Natural killer cell (primary cell): ENCODE measurements at regions not wholly inside any gene's neighbourhood (a gene's known extent, or its start where the extent isn't known, plus 50 kb on each side); places are given as distances from the start of the nearest gene placed in this dataset.

Source experiments
- ATAC-seq, 3 donors: fragments of 150-1000 bp in 2 of 3; fragments of 200-7000 bp in 1 of 3; cut with Tn5 transposase; 1 replicate in 1 of 3; 2 replicates in 2 of 3; pipeline ENCODE4 v1.10.0; 2021; ENCODE audit warnings: mild to moderate bottlenecking in 2 of 3, moderate library complexity in 2 of 3
- DNase-seq, 2 donors: peaks; one replicate each; pipeline versions ENCODE4 v3.0.0 to v3.0.0-alpha.2; 2013 to 2021; ENCODE audit warnings: mixed read lengths in 1 of 2
- H3K27ac ChIP-seq: one replicate; pipeline ENCODE4 v1.5.1; 2013; ENCODE audit warnings: mild to moderate bottlenecking, low read length
- H3K27me3 ChIP-seq: one replicate; pipeline ENCODE4 v1.6.1; 2013; ENCODE audit warnings: low read length; ENCODE audit not compliant: control insufficient read depth, insufficient read depth
- H3K36me3 ChIP-seq: one replicate; pipeline ENCODE4 v1.6.1; 2013; ENCODE audit warnings: low read length; ENCODE audit not compliant: control insufficient read depth, insufficient read depth
- H3K4me1 ChIP-seq: one replicate; pipeline ENCODE4 v1.6.1; 2013; ENCODE audit warnings: low read length; ENCODE audit not compliant: control insufficient read depth, insufficient read depth
- H3K4me3 ChIP-seq: one replicate; pipeline ENCODE4 v1.5.1; 2013; ENCODE audit warnings: low read length
- H3K9me3 ChIP-seq: one replicate; pipeline ENCODE4 v1.6.1; 2013; ENCODE audit warnings: low read length; ENCODE audit not compliant: control insufficient read depth, insufficient read depth
- H3K27ac Mint-ChIP-seq, 2 donors: one replicate each; pipeline ENCODE4 v1.8.0; 2022; ENCODE audit warnings: mild to moderate bottlenecking in 2 of 2, mixed read lengths in 2 of 2, moderate library complexity in 1 of 2
- H3K27me3 Mint-ChIP-seq, 2 donors: one replicate each; pipeline ENCODE4 v1.8.0; 2022; ENCODE audit warnings: low read depth in 2 of 2, mixed read lengths in 2 of 2
- H3K36me3 Mint-ChIP-seq: one replicate; pipeline ENCODE4 v1.8.0; 2022; ENCODE audit warnings: mixed read lengths
- H3K4me1 Mint-ChIP-seq, 2 donors: one replicate each; pipeline ENCODE4 v1.8.0; 2022; ENCODE audit warnings: mixed read lengths in 2 of 2
- H3K4me3 Mint-ChIP-seq: one replicate; pipeline ENCODE4 v1.8.0; 2022; ENCODE audit warnings: mild to moderate bottlenecking, moderate library complexity, mixed read lengths
- H3K9me3 Mint-ChIP-seq, 2 donors: one replicate each; pipeline ENCODE4 v1.8.0; 2022; ENCODE audit warnings: mixed read lengths in 2 of 2
- CTCF ChIP-seq: fragments of 200-600 bp; IDR thresholded peaks from one replicate; pipeline ENCODE4 v1.8.0; 2022; ENCODE audit warnings: antibody characterized with exemption
- WGBS: methylation state at CpG from one replicate; pipeline ENCODE4 v1.1.7; 2013; ENCODE audit warnings: missing lambda C conversion rate; ENCODE audit not compliant: insufficient coverage; 5-methylcytosine and 5-hydroxymethylcytosine counted together
- intact Hi-C: fragments of 100-400 bp; cut with micrococcal nuclease; formaldehyde crosslinking; loops from one replicate; pipeline ENCODE4 v1.14.2; 2022

GRCh38 chr13:34867590-34867989 is 74.5 kb upstream of the NBEA start:
- ATAC-seq: no peak
- H3K27ac Mint-ChIP-seq: no peak overlapping the region

DNA sequence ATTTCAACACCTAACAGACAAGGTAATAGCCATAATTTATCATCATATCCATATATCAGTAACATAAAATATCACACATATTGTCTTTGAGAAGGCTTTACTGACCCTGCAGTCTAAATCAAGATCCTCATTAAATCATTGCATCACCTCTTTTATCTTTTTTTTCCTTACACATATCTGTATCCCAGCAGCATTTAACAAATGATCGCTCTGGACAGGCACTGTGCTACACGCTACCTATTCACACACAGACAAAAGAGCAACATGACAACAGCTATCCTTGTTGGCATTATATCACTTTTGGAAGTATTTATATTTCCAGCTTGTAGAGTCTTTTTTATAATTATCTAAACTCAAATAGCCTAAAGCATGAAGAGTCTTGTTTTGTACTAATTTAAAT is 73.3 kb upstream of the NBEA start:
- H3K4me1 Mint-ChIP-seq: no peaks in the 10 kb centered on the region
- no peak for ATAC-seq
- Histone ChIP-seq H3K36me3 (no peaks in the 10 kb centered on the region), H3K9me3 (no peaks in the 10 kb centered on the region), H3K27ac (no peak overlapping the region), H3K4me3 (no peak overlapping the region), H3K4me1 (no peaks in the 10 kb centered on the region), H3K27me3 (no peaks in the 10 kb centered on the region)
- H3K9me3 Mint-ChIP-seq: peaks cover 2 to 3% of the 10 kb centered on the region in 2 donors
- H3K36me3 Mint-ChIP-seq: no peaks in the 10 kb centered on the region
- intact Hi-C loops: no loop called here
- H3K27me3 Mint-ChIP-seq: no peaks in the 10 kb centered on the region
- 100% methylated on average over 1 of the region's 2 CpGs for WGBS
- TF ChIP-seq CTCF: no peak
- DNase-seq: no peak
- no peak overlapping the region for H3K27ac Mint-ChIP-seq
- no peak overlapping the region for H3K4me3 Mint-ChIP-seq

More at GRCh38 chr13:34867590-34867989, 74.5 kb upstream of the NBEA start:
- no peak for DNase-seq
- H3K27me3 Mint-ChIP-seq: no peaks in the 10 kb centered on the region
- no peaks in the 10 kb centered on the region for H3K9me3 ChIP-seq
- peaks cover 2 to 3% of the 10 kb centered on the region in 2 donors for H3K9me3 Mint-ChIP-seq
- no peak for TF ChIP-seq CTCF
- no peaks in the 10 kb centered on the region for H3K4me1 ChIP-seq
- WGBS: 75% methylated on average over 4 of the region's 4 CpGs
- no peaks in the 10 kb centered on the region for H3K27me3 ChIP-seq
- no peaks in the 10 kb centered on the region for H3K36me3 ChIP-seq
- no peak overlapping the region for H3K4me3 ChIP-seq
- no peaks in the 10 kb centered on the region for H3K36me3 Mint-ChIP-seq
- H3K4me1 Mint-ChIP-seq: no peaks in the 10 kb centered on the region
- H3K27ac ChIP-seq: no peak overlapping the region
- H3K4me3 Mint-ChIP-seq: no peak overlapping the region
- intact Hi-C loops: no loop called here

DNA sequence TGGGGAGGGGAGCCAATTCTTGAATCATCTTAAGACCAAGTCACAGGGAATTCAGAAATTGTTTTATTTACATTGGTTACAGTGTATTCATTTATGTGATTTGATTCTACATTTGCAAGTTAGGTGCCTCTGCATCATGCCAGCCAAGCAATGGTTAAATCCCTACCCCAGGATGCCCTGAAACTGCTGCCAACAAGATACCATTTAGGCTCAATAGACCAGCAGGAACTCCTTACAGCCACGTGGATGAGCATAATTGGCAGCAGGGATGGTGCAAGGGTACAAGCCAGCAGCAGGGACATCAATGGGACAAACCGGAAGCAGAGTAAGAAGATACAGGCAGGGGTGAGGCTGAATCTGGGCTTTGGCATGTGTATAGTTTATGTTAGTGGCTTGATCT is 72.4 kb upstream of the NBEA start:
- intact Hi-C loops: no loop called here
- Mint-ChIP-seq H3K9me3 (peaks cover 2 to 6% of the 10 kb centered on the region in 2 donors), H3K27me3 (no peaks in the 10 kb centered on the region)

More for the DNA sequence above, 72.4 kb upstream of the NBEA start:
- H3K27ac ChIP-seq: no peak overlapping the region
- H3K27me3 ChIP-seq: no peaks in the 10 kb centered on the region
- H3K36me3 ChIP-seq: no peaks in the 10 kb centered on the region
- ATAC-seq (no peak), DNase-seq (no peak)
- TF ChIP-seq CTCF: no peak
- no peaks in the 10 kb centered on the region for H3K4me1 Mint-ChIP-seq
- 45% methylated on average over 2 of the region's 2 CpGs for WGBS
- no peak overlapping the region for H3K4me3 Mint-ChIP-seq
- no peak overlapping the region for H3K4me3 ChIP-seq
- H3K4me1 ChIP-seq: no peaks in the 10 kb centered on the region
- no peaks in the 10 kb centered on the region for H3K9me3 ChIP-seq
- H3K36me3 Mint-ChIP-seq: no peaks in the 10 kb centered on the region
- H3K27ac Mint-ChIP-seq: no peak overlapping the region
